ENCODE measurements at regions not wholly inside any gene's neighbourhood (a gene's known extent, or its start where the extent isn't known, plus 50 kb on each side); places are given as distances from the start of the nearest gene placed in this dataset.

DNA sequence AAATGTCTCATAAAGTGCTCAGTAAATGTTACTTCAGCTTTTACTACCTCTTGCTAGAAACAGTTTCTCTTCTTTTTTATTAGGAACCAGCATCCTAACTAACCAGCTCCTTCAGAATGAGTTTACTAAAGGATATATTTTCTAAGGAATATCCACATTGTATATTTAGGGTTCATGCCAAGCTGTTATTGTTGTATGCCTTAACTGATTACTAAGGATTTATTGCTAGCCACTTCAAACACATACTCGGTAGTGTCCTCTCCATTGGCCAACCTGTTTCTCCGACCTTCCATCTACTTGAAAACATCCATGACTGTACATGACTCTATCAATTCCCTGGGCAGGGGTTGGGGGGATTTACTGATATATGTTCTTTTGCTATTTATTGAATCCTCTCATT, 906.3 kb upstream of the SORCS1 start:
- CTCF ChIA-PET = no interaction called here

DNA sequence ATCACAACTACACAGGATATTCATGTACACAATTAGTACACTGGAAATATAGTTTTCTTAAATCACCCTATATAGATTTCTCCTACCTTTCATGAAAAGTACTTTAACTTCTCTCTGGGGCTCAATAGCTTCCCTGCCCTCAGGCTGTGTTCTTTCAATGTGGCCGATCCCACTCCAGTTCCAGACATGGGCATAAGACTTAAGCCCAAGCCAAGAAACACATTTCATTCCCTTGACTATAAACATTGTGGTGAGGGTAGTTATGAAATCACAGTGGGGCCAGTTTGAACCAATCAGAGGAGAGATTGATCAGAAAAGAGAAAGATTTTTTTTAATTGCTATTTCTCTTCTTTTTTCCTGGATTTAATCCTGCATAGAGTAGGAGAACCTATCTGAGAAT, 904.6 kb upstream of the SORCS1 start:
- TF ChIP-seq ZNF610 (tag by site-specific recombination; IDR thresholded peaks at IDR 0.05; ENCODE audit: borderline replicate concordance) (no peak), ZBTB48 (tag by site-specific recombination; IDR thresholded peaks at IDR 0.05) (no peak), ZNF600 (tag by site-specific recombination; IDR thresholded peaks at IDR 0.05) (no peak), GLI2 (tag by site-specific recombination; IDR thresholded peaks at IDR 0.05; ENCODE audit: borderline replicate concordance, low read depth) (no peak), ZNF624 (tag by site-specific recombination; IDR thresholded peaks at IDR 0.05) (no peak)
- CTCF ChIA-PET = interaction anchor here (0.5 kb wide), 1 partner anchor 163 kb away, joined by 3 read pairs; no protein-coding TSS in a partner anchor

More for the DNA sequence above, 906.3 kb upstream of the SORCS1 start:
- Histone ChIP-seq H3K4me1 (ENCODE audit: control insufficient read depth, insufficient read depth, low read length) (no peaks in the 10 kb centered on the region), H3K9me3 (ENCODE audit: control insufficient read depth, insufficient read depth, low read depth, low read length) (no peaks in the 10 kb centered on the region), H3K36me3 (ENCODE audit: control insufficient read depth in 2 of 2, insufficient read depth in 1 of 2, low read length in 2 of 2) (no peaks in the 10 kb centered on the region), H3K27ac (ENCODE audit: extremely low read depth, low read depth, low read length) (no peak overlapping the region), H3K4me3 (ENCODE audit: low read depth, low read length) (no peak overlapping the region)
- TF ChIP-seq REPIN1 (tag by site-specific recombination; IDR thresholded peaks at IDR 0.05; ENCODE audit: low read depth) (no peak), ZNF266 (tag by site-specific recombination; IDR thresholded peaks at IDR 0.05; ENCODE audit: low read depth) (no peak), ZNF404 (tag by site-specific recombination; IDR thresholded peaks at IDR 0.05) (no peak), ZNF354C (tag by site-specific recombination; IDR thresholded peaks at IDR 0.05; ENCODE audit: borderline replicate concordance, low read depth) (no peak), ZNF37A (tag by site-specific recombination; IDR thresholded peaks at IDR 0.05) (no peak), ZNF175 (tag by site-specific recombination; IDR thresholded peaks at IDR 0.05) (no peak), ZNF23 (tag by site-specific recombination; IDR thresholded peaks at IDR 0.05; ENCODE audit: borderline replicate concordance) (no peak), GFI1B (tag by site-specific recombination; IDR thresholded peaks at IDR 0.05) (no peak), YY2 (tag by site-specific recombination; IDR thresholded peaks at IDR 0.05) (no peak), MEIS1 (CRISPR knock-in tag; IDR thresholded peaks at IDR 0.05; ENCODE audit: borderline replicate concordance) (no peak), ZNF600 (tag by site-specific recombination; IDR thresholded peaks at IDR 0.05) (no peak), ZNF664 (tag by site-specific recombination; IDR thresholded peaks at IDR 0.05) (no peak), ZNF629 (tag by site-specific recombination; IDR thresholded peaks at IDR 0.05) (no peak), GLI4 (tag by site-specific recombination; IDR thresholded peaks at IDR 0.05) (no peak)
- TF ChIP-seq, protein P1, sequence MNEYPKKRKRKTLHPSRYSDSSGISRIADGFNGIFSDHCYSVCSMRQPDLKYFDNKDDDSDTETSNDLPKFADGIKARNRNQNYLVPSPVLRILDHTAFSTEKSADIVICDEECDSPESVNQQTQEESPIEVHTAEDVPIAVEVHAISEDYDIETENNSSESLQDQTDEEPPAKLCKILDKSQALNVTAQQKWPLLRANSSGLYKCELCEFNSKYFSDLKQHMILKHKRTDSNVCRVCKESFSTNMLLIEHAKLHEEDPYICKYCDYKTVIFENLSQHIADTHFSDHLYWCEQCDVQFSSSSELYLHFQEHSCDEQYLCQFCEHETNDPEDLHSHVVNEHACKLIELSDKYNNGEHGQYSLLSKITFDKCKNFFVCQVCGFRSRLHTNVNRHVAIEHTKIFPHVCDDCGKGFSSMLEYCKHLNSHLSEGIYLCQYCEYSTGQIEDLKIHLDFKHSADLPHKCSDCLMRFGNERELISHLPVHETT (tag by site-specific recombination; IDR thresholded peaks at IDR 0.05) = no peak
- TF ChIP-seq, protein P2, sequence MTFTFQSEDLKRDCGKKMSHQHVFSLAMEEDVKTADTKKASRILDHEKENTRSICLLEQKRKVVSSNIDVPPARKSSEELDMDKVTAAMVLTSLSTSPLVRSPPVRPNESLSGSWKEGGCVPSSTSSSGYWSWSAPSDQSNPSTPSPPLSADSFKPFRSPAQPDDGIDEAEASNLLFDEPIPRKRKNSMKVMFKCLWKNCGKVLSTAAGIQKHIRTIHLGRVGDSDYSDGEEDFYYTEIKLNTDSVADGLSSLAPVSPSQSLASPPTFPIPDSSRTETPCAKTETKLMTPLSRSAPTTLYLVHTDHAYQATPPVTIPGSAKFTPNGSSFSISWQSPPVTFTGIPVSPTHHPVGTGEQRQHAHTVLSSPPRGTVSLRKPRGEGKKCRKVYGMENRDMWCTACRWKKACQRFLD (tag by site-specific recombination; IDR thresholded peaks at IDR 0.05) = no peak
- POLR2A ChIA-PET = no interaction called here

DNA sequence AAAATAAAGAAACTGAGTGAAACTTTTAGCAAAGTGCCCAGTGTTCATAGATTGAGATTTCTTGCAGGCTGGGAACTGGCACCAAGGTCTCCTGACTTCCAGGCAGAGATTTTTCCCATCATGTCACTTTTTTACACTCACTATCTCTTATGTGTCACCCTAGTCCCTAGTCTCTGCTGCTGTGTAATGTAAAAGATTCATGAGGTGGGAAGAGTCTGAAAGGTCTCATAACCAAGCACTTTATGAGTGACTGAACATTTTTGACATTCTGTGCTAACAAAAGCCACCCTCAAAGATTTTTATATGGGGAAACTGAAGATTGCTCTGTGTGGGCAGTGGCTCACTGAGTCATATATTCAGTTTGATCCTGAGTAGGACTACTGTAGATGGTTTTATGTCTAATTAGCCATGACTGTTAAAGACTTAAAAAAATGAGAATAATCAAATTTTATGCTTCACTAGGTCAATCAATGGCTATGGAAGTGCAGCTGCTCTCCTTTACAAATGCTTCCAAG, 900.3 kb upstream of the SORCS1 start:
- no peaks in the 10 kb centered on the region for H3K4me1 ChIP-seq (ENCODE audit: control insufficient read depth, insufficient read depth, low read length)
- no peak overlapping the region for H3K27ac ChIP-seq (ENCODE audit: extremely low read depth, low read depth, low read length)
- ChIA-PET CTCF (no interaction called here), POLR2A (no interaction called here)
- no peaks in the 10 kb centered on the region for H3K9me3 ChIP-seq (ENCODE audit: control insufficient read depth, insufficient read depth, low read depth, low read length)
- H3K4me3 ChIP-seq (ENCODE audit: low read depth, low read length) = no peak overlapping the region
- no peaks in the 10 kb centered on the region for H3K36me3 ChIP-seq (ENCODE audit: control insufficient read depth in 2 of 2, insufficient read depth in 1 of 2, low read length in 2 of 2)
- TF ChIP-seq KLF7 (tag by site-specific recombination; IDR thresholded peaks at IDR 0.05; ENCODE audit: borderline replicate concordance) (no peak), ZNF501 (tag by site-specific recombination; IDR thresholded peaks at IDR 0.05) (no peak), ZNF510 (tag by site-specific recombination; IDR thresholded peaks at IDR 0.05; ENCODE audit: insufficient replicate concordance) (no peak), FEZF1 (tag by site-specific recombination; IDR thresholded peaks at IDR 0.05) (no peak), ZNF214 (tag by site-specific recombination; IDR thresholded peaks at IDR 0.05; ENCODE audit: borderline replicate concordance) (no peak), ZNF16 (tag by site-specific recombination; IDR thresholded peaks at IDR 0.05; ENCODE audit: low read depth) (no peak)
- TF ChIP-seq, protein P3, sequence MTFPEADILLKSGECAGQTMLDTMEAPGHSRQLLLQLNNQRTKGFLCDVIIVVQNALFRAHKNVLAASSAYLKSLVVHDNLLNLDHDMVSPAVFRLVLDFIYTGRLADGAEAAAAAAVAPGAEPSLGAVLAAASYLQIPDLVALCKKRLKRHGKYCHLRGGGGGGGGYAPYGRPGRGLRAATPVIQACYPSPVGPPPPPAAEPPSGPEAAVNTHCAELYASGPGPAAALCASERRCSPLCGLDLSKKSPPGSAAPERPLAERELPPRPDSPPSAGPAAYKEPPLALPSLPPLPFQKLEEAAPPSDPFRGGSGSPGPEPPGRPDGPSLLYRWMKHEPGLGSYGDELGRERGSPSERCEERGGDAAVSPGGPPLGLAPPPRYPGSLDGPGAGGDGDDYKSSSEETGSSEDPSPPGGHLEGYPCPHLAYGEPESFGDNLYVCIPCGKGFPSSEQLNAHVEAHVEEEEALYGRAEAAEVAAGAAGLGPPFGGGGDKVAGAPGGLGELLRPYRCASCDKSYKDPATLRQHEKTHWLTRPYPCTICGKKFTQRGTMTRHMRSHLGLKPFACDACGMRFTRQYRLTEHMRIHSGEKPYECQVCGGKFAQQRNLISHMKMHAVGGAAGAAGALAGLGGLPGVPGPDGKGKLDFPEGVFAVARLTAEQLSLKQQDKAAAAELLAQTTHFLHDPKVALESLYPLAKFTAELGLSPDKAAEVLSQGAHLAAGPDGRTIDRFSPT (tag by site-specific recombination; IDR thresholded peaks at IDR 0.05) = no peak
- TF ChIP-seq, protein P4, sequence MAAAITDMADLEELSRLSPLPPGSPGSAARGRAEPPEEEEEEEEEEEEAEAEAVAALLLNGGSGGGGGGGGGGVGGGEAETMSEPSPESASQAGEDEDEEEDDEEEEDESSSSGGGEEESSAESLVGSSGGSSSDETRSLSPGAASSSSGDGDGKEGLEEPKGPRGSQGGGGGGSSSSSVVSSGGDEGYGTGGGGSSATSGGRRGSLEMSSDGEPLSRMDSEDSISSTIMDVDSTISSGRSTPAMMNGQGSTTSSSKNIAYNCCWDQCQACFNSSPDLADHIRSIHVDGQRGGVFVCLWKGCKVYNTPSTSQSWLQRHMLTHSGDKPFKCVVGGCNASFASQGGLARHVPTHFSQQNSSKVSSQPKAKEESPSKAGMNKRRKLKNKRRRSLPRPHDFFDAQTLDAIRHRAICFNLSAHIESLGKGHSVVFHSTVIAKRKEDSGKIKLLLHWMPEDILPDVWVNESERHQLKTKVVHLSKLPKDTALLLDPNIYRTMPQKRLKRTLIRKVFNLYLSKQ (tag by site-specific recombination; IDR thresholded peaks at IDR 0.05; ENCODE audit: borderline replicate concordance) = no peak

More for the DNA sequence above, 904.6 kb upstream of the SORCS1 start:
- Histone ChIP-seq H3K27ac (ENCODE audit: extremely low read depth, low read depth, low read length) (no peak overlapping the region), H3K4me3 (ENCODE audit: low read depth, low read length) (no peak overlapping the region), H3K36me3 (ENCODE audit: control insufficient read depth in 2 of 2, insufficient read depth in 1 of 2, low read length in 2 of 2) (no peaks in the 10 kb centered on the region), H3K9me3 (ENCODE audit: control insufficient read depth, insufficient read depth, low read depth, low read length) (no peaks in the 10 kb centered on the region), H3K4me1 (ENCODE audit: control insufficient read depth, insufficient read depth, low read length) (no peaks in the 10 kb centered on the region)
- POLR2A ChIA-PET = no interaction called here
